H1 (cell line): ENCODE measurements at regions not wholly inside any gene's neighbourhood (a gene's known extent, or its start where the extent isn't known, plus 50 kb on each side); places are given as distances from the start of the nearest gene placed in this dataset.

ENCODE experiments used
- CTCF ChIA-PET: fragments of 300-600 bp; sonication (Branson Sonifier 250); formaldehyde crosslinking; loops from one replicate; lab custom pipeline; 2021; ENCODE audit not compliant: partially characterized antibody; lab: Charles Lee
- POLR2A ChIA-PET: fragments of 300-600 bp; sonication (Branson Sonifier 250); formaldehyde crosslinking; loops from one replicate; lab custom pipeline; 2021; ENCODE audit warnings: inconsistent platforms; ENCODE audit not compliant: partially characterized antibody; lab: Charles Lee
- DNase-seq, 2 experiments: peaks; one replicate each; pipeline versions ENCODE4 v3.0.0 to v3.0.0-alpha.2; 2010 to 2022; ENCODE audit warnings: low spot score in 2 of 2, low read depth in 1 of 2, mixed read lengths in 1 of 2
- FAIRE-seq: peaks from 2 replicates; lab custom pipeline; 2011; peaks lifted over from hg19 to GRCh38; lab: Jason Lieb, UNC
- H2AFZ ChIP-seq: 2 replicates; pipeline ENCODE4 v1.8.1; 2012; ENCODE audit warnings: low read length, inconsistent platforms
- H2AK5ac ChIP-seq: 2 replicates; pipeline ENCODE4 v1.6.1; 2013; ENCODE audit warnings: low read depth, low read length
- H2BK120ac ChIP-seq: replicated peaks from 2 replicates; pipeline ENCODE3; 2013; ENCODE audit warnings: low read depth, low read length, inconsistent platforms
- H2BK12ac ChIP-seq: 2 replicates; pipeline ENCODE4 v1.6.1; 2013; ENCODE audit warnings: low read depth, low read length
- H2BK15ac ChIP-seq: 2 replicates; pipeline ENCODE4 v1.6.1; 2013; ENCODE audit warnings: low read length
- H2BK20ac ChIP-seq: 2 replicates; pipeline ENCODE4 v1.6.1; 2013; ENCODE audit warnings: low read length
- H2BK5ac ChIP-seq: 2 replicates; pipeline ENCODE4 v1.6.1; 2013; ENCODE audit warnings: low read depth, low read length
- H3K14ac ChIP-seq: 2 replicates; pipeline ENCODE4 v1.6.1; 2013; ENCODE audit warnings: inconsistent platforms; ENCODE audit not compliant: insufficient read length
- H3K18ac ChIP-seq: 2 replicates; pipeline ENCODE4 v1.6.1; 2013; ENCODE audit warnings: low read length; ENCODE audit errors: extremely low read depth
- H3K23ac ChIP-seq: 2 replicates; pipeline ENCODE4 v1.6.1; 2013; ENCODE audit warnings: inconsistent platforms; ENCODE audit not compliant: insufficient read length
- H3K23me2 ChIP-seq: 2 replicates; pipeline ENCODE4 v1.6.1; 2013; ENCODE audit warnings: low read depth, low read length
- H3K27ac ChIP-seq: 2 replicates; pipeline ENCODE4 v1.6.1; 2011; ENCODE audit warnings: low read depth, low read length, inconsistent platforms
- H3K27me3 ChIP-seq, 4 experiments: replicated peaks in 1 of 4; 1 replicate in 1 of 4; 2 replicates in 3 of 4; pipeline versions ENCODE4 v1.6.1 to v1.8.1; 2011 to 2013; ENCODE audit warnings: low read length in 3 of 4, mild to moderate bottlenecking in 3 of 4, inconsistent platforms in 2 of 4, mixed read lengths in 2 of 4, moderate library complexity in 1 of 4; ENCODE audit not compliant: control insufficient read depth in 3 of 4, insufficient read depth in 3 of 4; ENCODE audit errors: extremely low read depth in 1 of 4
- H3K36me3 ChIP-seq, 4 experiments: 2 replicates each; pipeline versions ENCODE4 v1.6.1 to v1.8.1; 2011 to 2013; ENCODE audit warnings: mild to moderate bottlenecking in 4 of 4, low read length in 3 of 4, moderate library complexity in 2 of 4, control low read depth in 1 of 4, inconsistent platforms in 1 of 4; ENCODE audit not compliant: insufficient read depth in 4 of 4, control insufficient read depth in 2 of 4
- H3K4ac ChIP-seq: replicated peaks from 2 replicates; pipeline ENCODE3; 2013; ENCODE audit warnings: low read length, low read depth, mixed read lengths, inconsistent platforms; ENCODE audit not compliant: insufficient read length
- H3K4me1 ChIP-seq, 4 experiments: replicated peaks in 1 of 4; 1 replicate in 1 of 4; 2 replicates in 3 of 4; pipeline versions ENCODE4 v1.6.1 to v1.8.1; 2011 to 2013; ENCODE audit warnings: low read length in 3 of 4, inconsistent platforms in 2 of 4, mixed read lengths in 1 of 4; ENCODE audit not compliant: insufficient read depth in 4 of 4, control insufficient read depth in 3 of 4
- H3K4me2 ChIP-seq, 2 experiments: 2 replicates each; pipeline versions ENCODE4 v1.6.1 to v1.8.1; 2011 to 2013; ENCODE audit warnings: low read depth in 2 of 2, low read length in 2 of 2, control low read depth in 1 of 2, inconsistent platforms in 1 of 2, mild to moderate bottlenecking in 1 of 2; ENCODE audit not compliant: insufficient read depth in 1 of 2
- H3K4me3 ChIP-seq, 4 experiments: fragments of 200-600, 300-600 bp in 1 of 4; sonication (generic), shearing (Covaris generic), sonication (Bioruptor Twin) in 1 of 4; 2 replicates each; pipeline versions ENCODE4 v1.5.1 to v1.8.1; 2011 to 2016; ENCODE audit warnings: low read length in 4 of 4, low read depth in 3 of 4, control low read depth in 2 of 4, inconsistent platforms in 2 of 4, mild to moderate bottlenecking in 2 of 4, mixed read lengths in 1 of 4, moderate library complexity in 1 of 4; ENCODE audit not compliant: insufficient read depth in 2 of 4; ENCODE audit errors: extremely low read depth in 1 of 4
- H3K56ac ChIP-seq: replicated peaks from 2 replicates; pipeline ENCODE3; 2013; ENCODE audit warnings: low read depth, mild to moderate bottlenecking, mixed read lengths, low read length, inconsistent platforms; ENCODE audit not compliant: insufficient read length
- H3K79me1 ChIP-seq: 2 replicates; pipeline ENCODE4 v1.6.1; 2013; ENCODE audit warnings: low read depth, low read length, control low read depth
- H3K79me2 ChIP-seq, 2 experiments: 2 replicates each; pipeline versions ENCODE4 v1.6.1 to v1.8.1; 2012 to 2013; ENCODE audit warnings: low read length in 2 of 2, mild to moderate bottlenecking in 2 of 2, inconsistent platforms in 1 of 2; ENCODE audit not compliant: insufficient read depth in 2 of 2, control insufficient read depth in 1 of 2
- H3K9ac ChIP-seq, 4 experiments: replicated peaks in 1 of 4; 1 replicate in 1 of 4; 2 replicates in 3 of 4; pipeline versions ENCODE4 v1.6.1 to v1.8.1; 2011 to 2013; ENCODE audit warnings: low read depth in 3 of 4, low read length in 3 of 4, control low read depth in 2 of 4, mild to moderate bottlenecking in 2 of 4, moderate library complexity in 2 of 4, inconsistent platforms in 1 of 4; ENCODE audit errors: extremely low read depth in 1 of 4
- H3K9me3 ChIP-seq, 2 experiments: 2 replicates each; pipeline versions ENCODE4 v1.6.1 to v1.8.1; 2012 to 2013; ENCODE audit warnings: mild to moderate bottlenecking in 2 of 2, moderate library complexity in 2 of 2, control low read depth in 1 of 2, inconsistent platforms in 1 of 2, low read depth in 1 of 2, low read length in 1 of 2, mixed read lengths in 1 of 2; ENCODE audit not compliant: insufficient read depth in 2 of 2
- H4K20me1 ChIP-seq, 2 experiments: replicated peaks in 1 of 2; 2 replicates each; pipeline versions ENCODE3 to v1.8.1; 2011 to 2013; ENCODE audit warnings: inconsistent platforms in 2 of 2, low read length in 2 of 2, mild to moderate bottlenecking in 1 of 2; ENCODE audit not compliant: insufficient read depth in 2 of 2, control insufficient read depth in 1 of 2
- H4K5ac ChIP-seq: 2 replicates; pipeline ENCODE4 v1.6.1; 2013; ENCODE audit warnings: low read length, low read depth, mixed read lengths, inconsistent platforms; ENCODE audit not compliant: insufficient read length
- H4K8ac ChIP-seq: 2 replicates; pipeline ENCODE4 v1.8.0; 2013; ENCODE audit warnings: mild to moderate bottlenecking, moderate library complexity, low read length, inconsistent platforms; ENCODE audit not compliant: insufficient read depth; ENCODE audit errors: extremely low read depth
- H4K91ac ChIP-seq: replicated peaks from 2 replicates; pipeline ENCODE3; 2013; ENCODE audit warnings: low read length, mixed read lengths, inconsistent platforms; ENCODE audit not compliant: insufficient read length
- EZH2 ChIP-seq: fragments of 200-600 bp; sonication (generic); IDR thresholded peaks from 2 replicates; pipeline ENCODE4 v1.7.1; 2012; ENCODE audit warnings: low read depth, mild to moderate bottlenecking, moderate library complexity, low read length, inconsistent platforms; ENCODE audit not compliant: severe bottlenecking
- KDM4A ChIP-seq: IDR thresholded peaks from one replicate; pipeline ENCODE4 v1.7.1; 2012; ENCODE audit warnings: low read depth, mild to moderate bottlenecking, moderate library complexity, low read length, inconsistent platforms; ENCODE audit not compliant: severe bottlenecking
- NANOG ChIP-seq: IDR thresholded peaks from 2 replicates; pipeline ENCODE4 v1.6.1; 2011; ENCODE audit warnings: low read length, low read depth, mild to moderate bottlenecking, inconsistent platforms; ENCODE audit not compliant: insufficient read depth, poor library complexity, severe bottlenecking
- WGBS, 2 experiments: shearing (Covaris generic) in 1 of 2; methylation state at CpG; one replicate each; pipeline versions ENCODE4 v1.1.6 to v1.1.7; 2013 to 2015; ENCODE audit warnings: low lambda C conversion rate in 2 of 2, mixed read lengths in 2 of 2, inconsistent platforms in 1 of 2, low coverage in 1 of 2, missing lambda C conversion rate in 1 of 2; ENCODE audit not compliant: insufficient replicate concordance in 2 of 2, insufficient coverage in 1 of 2, insufficient read length in 1 of 2; ENCODE audit errors: extremely low coverage in 1 of 2, missing lambda C conversion rate in 1 of 2; 5-methylcytosine and 5-hydroxymethylcytosine counted together

DNA sequence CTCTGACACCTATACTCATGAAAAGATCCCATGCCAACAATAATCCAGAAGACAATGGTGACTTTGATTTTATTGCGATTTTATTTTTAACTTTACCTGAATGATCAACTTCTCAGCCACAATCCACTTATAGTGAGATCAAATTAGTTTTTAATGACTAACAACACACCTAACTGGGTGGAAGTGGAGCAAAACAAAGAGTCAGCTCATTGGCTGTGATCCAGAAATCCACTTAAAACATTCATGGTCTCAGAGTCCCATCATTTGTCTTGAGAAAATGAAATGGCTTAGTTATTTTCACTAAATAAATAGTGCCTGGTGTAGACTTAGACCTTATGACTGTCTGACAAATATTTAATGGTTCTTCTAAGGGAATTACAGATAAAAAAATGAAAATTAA is 1177.8 kb downstream of the NLGN4Y start:
- H3K14ac ChIP-seq: no peak overlapping the region
- TF ChIP-seq EZH2 (no peak), KDM4A (no peak), NANOG (no peak)

More for the DNA sequence above, 1177.8 kb downstream of the NLGN4Y start:
- no peaks in the 10 kb centered on the region for H3K79me1 ChIP-seq
- H2BK15ac ChIP-seq: no peak overlapping the region
- no peak overlapping the region for H2BK12ac ChIP-seq
- no peak overlapping the region for H3K4me2 ChIP-seq
- no peak overlapping the region for H2BK5ac ChIP-seq
- no peak overlapping the region for H4K5ac ChIP-seq
- ChIA-PET CTCF (no interaction called here), POLR2A (no interaction called here)
- H3K18ac ChIP-seq: no peak overlapping the region
- no peak overlapping the region for H4K91ac ChIP-seq
- DNase-seq (no peak), FAIRE-seq (no peak)
- H3K23me2 ChIP-seq: no peaks in the 10 kb centered on the region
- no peaks in the 10 kb centered on the region for H3K79me2 ChIP-seq
- WGBS, 2 experiments: 0% methylated on average over 1 of the region's 1 CpG; no CpG with 5 or more reads in 1 of the 2 experiments
- no peak overlapping the region for H2BK120ac ChIP-seq
- no peaks in the 10 kb centered on the region for H3K36me3 ChIP-seq
- H3K56ac ChIP-seq: no peak overlapping the region
- H3K27me3 ChIP-seq: no peaks in the 10 kb centered on the region
- H4K8ac ChIP-seq: no peak overlapping the region
- H3K4me3 ChIP-seq: no peak overlapping the region
- H4K20me1 ChIP-seq: no peaks in the 10 kb centered on the region
- no peak overlapping the region for H3K27ac ChIP-seq
- no peaks in the 10 kb centered on the region; a peak in 1 of 7 replicates for H3K4me1 ChIP-seq
- H2AK5ac ChIP-seq: no peak overlapping the region
- no peaks in the 10 kb centered on the region for H3K9me3 ChIP-seq
- no peak overlapping the region for H3K23ac ChIP-seq
- no peak overlapping the region for H2AFZ ChIP-seq
- no peak overlapping the region for H2BK20ac ChIP-seq
- no peak overlapping the region for H3K9ac ChIP-seq
- no peak overlapping the region for H3K4ac ChIP-seq
